ENCODE measurements at regions not wholly inside any gene's neighbourhood (a gene's known extent, or its start where the extent isn't known, plus 50 kb on each side); places are given as distances from the start of the nearest gene placed in this dataset.
"Not testable (repeated sequence)": the region's sequence is repeated elsewhere in the genome, so short reads cannot be mapped to it uniquely, and the experiment has no call there.

DNA sequence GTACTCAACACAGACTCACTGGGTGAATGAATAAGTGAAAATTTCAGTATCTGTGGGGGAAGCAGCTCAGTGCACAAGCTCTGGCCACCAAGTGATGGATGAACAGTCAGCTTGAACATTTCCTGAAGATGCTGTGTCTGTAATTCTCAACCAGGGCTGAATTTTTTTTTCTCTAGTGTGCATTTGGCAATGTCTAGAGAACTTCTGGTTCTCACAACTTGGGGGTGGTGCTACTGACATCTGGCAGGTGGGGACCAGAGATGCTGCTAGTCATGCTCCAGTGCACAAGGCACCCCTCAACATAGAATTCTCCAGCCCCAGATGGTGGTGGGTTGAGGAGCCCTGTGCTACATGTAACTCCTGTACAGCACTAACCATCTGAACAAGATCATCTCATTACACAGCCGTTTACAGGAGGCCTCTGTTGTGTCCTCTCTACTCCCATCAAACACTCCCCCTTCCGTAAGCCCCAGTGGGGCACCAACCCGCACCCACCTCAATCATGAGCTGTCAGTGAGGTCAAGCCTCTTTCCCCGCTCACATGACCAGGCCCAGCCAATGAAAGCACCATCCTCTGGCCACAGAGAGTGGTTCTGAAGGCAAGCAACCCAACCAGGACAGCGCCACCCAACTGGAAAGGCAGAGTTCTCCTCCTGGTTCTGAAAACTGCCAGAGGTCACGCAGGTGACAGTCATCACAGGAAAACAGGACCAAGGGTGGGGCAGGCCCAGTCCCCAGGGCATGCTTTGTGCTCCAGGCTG, 103.9 kb upstream of the PMEPA1 start:
- DNase-seq = no peak

DNA sequence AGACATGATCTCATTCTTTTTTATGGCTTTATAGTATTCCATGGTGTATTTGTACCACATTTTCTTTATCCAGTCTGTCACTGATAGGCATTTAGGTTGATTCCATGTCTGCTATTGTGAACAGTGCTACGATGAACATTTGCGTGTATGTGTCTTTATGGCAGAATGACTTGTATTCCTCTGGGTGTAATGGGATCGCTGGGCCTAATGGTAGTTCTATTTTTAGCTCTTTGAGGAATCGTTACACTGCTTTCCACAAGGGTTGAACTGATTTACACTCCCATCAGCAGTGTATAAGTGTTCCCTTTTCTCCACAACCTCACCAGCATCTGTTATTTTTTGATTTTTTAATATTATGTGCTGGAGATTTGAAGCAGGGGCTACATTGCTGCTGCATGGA, 102.8 kb upstream of the PMEPA1 start:
- DNase-seq = not testable (repeated sequence)

DNA sequence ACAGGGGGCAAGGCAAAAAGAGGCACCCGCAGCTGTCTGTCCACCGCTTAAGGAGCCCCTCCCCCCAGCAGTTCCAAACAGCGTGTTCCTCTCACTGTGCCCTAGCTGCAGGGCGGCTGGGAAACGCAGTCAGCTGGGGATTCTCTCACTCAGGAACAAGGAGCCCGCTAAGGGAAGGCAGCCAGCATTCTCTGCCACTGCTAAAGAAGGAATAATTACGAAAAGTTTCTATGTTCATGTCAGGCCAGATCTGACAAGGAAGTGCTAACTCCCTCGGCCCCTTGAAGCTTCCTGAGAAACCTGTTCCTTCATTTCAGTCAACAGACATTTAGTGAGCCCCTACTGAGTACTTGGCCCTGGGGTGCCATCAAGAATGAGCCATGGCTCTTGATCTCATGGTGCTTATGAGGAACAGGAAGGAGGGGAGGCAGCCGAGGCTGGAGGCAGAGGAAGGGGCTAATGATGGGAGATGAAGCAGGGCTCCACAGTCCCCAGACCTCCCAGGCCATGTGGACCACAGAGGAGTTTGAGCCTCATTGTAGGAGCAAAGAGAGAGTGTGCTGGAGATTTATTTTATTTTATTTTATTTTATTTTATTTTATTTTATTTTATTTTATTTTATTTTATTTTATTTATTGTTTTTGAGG, 101.7 kb upstream of the PMEPA1 start:
- DNase-seq = no peak

DNA sequence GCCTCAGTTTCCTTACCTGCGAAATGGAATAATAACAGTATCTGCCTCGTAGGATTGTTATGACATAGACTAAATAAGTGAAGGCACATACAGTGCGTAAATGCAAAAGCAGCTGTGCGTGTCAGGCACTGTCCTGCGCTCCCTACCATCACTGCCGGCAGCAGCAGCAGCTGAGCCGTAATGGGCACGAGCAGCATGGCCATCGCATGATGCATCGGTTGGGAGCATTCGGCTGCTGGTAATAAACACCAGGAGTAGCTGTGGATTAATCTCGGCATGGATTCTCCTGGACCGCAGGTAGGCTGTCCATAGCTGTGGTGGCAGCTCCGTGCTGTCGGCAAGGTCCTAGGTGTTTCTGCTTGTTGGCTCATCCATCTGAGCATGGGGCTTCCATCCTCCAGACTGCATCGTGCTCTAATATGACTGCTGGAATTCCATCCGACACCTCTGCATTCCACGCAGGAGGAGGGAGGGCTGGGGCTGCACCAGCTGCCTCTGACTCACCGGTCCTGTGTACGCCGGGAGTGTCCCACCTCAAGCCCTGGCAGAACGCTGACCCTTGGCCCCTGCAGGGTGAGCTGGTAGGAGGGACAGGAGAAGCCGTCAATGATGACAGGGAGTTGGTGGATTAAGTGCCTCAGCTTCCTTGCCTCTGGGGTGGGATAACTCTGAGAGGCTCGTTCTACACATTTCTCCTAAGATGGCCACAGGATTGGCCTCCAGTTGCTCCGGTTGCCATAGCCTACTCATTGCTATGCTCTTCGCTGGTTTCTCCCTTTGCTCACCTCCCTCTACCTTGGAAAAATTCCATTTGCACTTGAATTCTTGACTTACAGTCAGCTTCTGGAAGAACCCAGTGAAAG, 100.9 kb upstream of the PMEPA1 start:
- no peak for DNase-seq

DNA sequence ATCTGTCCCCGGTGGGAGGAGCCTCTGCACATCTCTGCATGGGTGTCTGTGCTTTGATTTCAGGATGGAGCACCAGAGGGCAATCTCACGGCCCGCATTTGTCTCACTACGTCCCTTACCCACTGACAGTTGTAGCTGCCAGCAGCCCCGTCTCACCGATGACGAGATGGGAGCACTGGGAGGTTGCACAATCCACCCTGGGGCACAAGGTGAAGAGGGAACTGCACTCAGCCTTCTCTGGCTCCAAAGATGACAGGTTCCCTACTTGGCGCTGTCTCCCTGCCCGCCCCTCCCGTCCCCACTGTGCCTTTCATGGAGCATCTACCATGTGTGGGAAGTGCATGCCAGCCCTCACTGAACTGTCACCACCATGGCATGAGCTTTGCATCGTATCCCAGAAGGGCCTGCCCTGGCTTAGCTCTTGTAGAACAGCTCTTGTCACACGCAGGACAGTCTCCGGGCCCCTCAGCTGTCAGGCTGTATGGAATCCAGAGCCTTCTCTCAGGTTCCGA, 99.9 kb upstream of the PMEPA1 start:
- DNase-seq = no peak

DNA sequence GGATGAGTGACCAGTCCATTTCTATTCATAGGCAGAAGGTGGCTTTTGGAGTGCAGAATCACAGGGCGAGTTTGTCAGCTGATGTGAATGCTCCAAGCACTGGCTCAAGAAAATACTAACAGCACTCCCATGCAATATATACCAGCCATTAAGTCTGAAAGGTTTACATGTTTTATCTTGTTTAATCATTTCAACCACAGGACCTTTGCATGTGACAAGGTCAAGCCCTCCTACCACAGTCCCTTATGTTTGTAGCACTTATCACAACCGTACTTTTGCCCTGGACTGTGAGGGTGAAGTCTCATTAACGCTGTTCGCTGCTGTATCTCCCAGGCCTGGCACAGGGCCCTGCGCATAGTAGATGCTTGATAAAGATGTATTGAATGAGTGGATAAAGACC, 99.3 kb upstream of the PMEPA1 start:
- no peak for DNase-seq

DNA sequence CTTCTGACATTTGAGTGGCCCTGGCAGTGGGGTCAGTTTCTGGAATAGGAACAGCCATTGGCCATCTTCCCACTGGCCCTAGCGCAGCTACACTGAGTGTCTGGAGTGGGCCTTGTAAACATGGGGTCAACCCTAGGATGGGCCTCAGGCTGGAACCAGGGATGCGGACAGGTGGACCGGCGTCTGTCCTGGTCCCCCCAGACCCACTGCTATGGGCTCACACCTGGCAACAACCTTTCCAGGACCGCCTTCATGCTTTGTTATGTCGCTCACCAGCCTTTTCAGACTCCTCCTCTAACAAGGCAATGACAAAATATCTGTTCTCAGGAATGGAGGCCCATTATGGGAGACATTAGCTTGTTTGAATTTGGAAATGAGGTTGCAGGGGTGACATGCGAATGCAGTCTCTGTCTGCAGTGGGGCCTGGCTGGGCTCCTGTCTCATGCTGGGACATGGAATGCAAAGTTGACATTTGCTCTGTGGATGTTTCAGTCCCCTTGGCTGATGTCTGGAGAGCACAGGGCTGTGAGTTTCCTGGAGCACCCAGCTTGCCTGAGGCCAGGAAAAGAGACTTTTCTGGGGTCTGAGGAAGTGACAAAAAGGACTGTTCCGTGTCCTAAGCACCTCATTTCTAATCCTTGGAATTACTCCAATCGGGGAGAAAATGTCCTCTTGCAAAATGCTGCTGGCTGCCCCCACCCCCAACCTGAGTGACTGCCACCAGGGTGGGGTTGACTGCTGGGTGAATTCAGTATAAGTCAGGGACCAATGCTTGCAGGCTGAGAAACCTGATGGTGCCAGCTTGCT, 98.7 kb upstream of the PMEPA1 start:
- DNase-seq = no peak

DNA sequence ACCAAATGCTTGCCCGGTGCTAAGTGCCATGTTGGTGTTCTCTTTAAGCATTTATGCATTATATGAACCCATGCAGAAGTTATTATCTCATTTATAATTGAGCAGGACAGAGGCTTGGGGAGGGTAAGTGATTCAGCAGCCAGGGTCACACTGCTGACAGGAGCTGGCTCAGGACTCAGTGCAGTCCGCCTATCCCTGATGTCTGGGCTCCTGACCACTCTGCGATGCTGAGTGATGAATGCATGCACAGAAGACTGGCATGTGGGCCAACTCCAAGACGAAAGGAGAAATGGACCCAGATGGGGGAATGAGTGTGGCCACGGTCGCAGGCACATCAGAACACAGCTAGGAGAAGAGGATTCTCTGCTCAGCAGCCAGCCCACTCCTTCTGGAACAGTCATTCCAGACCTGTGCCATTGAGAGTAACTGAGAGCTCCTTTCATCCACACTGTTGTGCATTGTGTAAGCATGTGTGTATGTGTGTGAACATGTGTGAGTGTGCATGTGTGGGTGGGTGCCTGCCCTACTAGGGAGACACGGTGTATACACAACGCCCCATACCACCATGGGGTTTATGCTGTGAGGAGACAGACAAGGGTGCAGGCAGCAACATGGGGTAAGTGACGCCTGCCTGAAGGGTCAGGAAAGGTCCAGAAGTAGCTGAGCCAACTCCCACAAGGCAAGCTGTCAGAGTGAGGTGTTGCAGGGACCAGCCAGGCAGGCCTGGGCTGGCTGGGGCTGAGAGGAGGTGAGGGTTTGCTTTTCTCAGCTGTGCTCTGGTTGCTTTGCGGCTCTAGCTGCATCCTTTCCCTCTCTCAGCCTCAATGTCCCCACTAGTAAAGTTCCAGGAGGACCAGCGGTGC, 97.8 kb upstream of the PMEPA1 start:
- DNase-seq = no peak

DNA sequence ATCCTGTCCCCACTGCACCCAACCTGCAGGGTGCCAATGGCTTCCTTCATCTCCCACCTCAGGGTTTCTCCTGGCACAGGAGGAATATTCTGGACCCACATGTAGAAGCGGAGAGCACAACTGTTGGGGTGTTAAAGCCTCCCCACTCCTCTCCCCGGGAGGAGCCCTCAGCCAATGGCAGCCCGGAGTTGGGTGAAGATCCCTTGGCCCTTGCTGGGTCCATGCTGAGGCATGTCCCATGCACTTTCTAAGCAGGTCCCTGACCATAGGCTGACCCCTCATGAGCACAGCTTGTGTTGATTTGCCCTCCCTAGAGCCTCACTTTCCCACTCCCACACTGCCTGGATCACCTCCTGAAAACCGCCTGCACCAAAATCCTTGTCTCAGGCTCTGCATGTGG, 97.2 kb upstream of the PMEPA1 start:
- DNase-seq = no peak

DNA sequence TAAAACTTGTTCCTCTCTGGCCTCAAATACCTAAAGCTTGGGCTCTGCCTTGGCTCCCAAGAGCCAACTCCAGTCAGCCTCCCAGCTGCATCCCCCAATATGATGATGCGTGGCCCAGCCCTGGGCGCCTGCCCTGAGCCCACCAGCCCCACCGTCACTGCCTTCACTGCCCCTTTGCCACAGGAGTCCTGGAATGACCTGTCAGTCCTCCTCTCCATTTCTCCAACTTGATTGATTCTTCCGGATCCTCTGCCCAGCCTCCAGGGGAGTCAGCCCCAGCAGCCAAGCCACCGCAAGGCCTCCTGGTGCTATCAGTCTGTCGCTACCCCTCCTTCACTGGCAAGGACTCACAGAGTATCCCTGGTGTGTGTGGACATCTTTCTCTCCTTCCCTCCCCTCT, 96.7 kb upstream of the PMEPA1 start:
- no peak for DNase-seq

DNA sequence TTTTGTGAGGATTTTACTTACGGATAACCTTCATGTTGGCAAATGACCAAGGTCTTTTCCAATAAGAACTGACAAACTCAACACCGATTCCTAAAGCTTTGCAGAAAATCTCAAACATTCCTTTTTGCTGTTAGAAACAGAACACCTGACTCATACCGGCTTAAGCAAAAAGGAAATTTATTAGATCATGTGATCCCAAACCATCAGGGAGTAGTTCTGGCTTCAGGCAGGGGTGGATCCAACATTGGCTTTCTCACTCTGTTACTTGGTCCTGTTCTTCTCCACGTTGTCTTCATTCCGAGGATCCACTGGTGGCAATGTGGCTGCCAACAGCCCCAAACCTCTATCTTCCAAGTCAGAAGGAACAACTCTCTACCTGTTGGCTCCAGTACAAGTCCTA, 95.9 kb upstream of the PMEPA1 start:
- DNase-seq = no peak

DNA sequence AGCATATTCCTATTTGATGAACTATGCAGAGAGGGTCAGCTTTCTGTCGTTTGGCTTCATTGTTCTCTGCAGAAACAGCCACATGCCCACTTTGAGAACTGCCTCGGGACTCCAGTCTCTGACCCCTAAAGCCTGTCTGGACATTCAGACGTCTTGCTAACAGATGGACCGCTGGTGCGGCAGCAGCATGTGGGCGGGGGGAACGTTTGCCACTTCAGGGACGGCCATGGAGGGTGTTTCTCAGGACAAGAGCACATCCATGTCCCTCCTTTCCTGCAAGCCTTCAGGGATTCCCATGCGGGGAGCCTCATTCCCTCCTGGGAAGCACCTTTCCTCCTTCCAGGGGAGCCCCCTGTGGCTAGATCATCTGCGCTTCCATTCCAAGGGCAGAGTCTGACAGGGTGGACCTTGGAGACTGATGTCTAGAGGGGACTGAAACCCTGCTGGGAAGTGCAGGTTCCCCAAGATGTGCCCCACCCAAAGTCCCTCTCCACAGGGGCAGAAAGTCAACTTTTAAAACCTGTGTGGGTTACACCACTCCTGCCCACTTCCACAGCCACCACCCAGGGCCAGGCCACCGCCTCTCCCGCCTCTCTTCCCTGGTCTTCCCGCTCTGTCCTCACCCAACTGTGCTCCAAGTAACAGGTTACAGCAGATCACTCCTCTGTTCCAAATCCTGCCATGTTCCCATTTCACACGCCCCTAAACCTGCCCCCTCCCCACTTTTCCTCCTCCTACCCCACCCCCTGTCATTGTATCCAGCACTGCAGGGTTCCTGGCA, 94.8 kb upstream of the PMEPA1 start:
- DNase-seq = no peak

DNA sequence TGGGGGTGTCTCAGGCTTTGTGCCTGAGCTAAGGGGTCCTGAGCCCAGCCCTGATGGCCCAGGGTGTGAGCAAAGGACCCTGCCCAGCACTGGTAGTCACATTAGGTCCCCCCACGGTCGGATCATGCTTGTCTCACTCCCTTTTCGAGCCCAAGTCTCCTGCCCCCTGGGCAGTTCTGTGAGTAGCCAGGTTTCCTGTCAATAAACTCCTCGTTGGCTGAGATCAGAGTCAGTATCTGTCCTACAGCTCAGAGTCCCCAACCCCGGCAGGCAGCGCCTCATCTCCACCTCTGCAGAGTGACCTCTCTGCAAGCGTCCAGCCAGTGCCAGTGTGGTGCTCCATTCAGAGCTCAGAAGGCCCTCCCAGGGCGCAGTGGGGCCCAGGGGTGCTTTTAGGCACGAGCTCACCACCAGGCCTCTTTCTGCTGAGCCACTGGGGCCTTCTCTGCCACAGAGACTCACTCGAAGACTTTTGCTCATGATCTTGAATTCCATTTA, 93.7 kb upstream of the PMEPA1 start:
- no peak for DNase-seq

DNA sequence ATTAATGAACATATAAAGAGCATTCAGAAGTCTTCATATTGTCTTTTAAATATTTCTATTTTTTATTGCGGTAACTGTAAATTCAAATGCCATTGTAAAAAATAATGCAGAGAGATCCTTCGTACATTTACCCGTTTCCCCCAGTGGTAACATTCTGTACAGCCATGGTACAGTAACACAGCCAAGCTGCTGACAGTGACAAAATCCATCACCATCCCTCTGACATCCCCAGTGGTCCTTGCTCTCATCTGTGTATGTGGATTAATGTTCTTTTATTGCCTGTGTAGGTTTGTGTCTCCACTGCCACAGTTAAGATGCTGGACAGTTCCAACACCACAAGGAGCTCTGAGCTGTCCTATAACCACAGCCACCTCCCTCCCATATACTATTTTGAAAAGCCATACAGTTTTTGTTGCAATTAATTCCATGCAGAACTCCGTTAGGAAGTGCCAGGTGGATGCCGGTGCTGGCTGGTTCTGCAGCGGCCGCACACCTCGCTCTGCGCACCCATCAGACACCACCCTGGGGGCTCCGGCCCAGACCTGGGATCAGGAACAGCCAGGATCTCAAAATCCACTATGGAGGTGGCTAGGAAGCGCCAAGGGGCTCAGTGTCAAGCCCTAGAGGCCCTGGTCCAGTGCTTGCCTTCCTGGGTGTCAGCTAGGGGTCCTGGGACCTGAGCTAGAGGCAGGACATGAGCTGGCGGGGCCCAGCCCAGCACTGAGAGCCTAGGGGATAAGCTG, 93.1 kb upstream of the PMEPA1 start:
- no peak for DNase-seq

DNA sequence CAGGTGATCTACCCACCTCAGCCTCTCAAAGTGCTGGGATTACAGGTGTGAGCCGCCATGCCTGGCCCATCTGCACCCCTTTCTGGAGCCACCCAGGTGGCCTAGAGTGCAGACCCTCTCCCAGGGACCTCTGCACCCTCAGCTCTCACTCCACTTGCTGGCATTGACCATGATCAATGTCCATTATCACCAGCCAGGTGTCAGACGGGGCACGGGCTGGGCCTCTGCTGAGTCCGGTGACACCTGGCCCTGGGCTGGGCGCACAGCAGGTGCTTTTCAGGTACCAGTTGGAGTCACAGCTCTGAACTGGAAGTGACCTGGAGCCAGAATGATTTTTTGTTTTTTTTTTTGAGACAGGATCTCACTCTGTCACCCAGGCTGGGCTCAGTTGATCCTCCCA, 91.8 kb upstream of the PMEPA1 start:
- DNase-seq = no peak

DNA sequence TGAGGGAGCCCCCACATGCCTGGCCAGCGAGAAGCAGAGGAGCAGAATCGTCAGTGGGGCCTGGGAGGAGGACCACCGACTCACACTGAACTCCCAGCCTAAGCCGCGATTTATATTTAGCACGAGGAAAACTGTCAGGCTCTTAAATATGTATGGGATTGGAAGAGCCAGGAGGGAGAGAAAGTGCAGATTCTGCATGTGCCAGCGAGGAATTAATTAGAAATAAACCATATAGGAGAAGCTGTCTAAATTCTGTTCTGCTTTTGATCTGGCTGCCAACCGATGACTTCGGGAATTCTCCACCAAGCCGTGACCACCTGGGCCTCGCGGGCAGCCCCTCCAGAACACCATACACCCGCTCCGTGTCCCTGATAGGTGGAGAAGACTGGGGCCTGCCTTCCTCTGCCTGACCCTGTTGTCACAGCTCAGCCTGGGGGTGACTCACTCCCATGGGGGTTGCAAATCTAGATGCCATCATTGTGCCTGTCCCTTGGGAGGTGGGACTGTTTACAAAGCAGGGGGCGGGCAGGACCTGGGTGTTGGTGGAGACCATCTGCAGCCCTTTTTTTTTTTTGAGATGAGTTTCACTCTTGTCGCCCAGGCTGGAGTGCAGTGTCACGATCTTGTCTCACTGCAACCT, 91.1 kb upstream of the PMEPA1 start:
- no peak for DNase-seq

DNA sequence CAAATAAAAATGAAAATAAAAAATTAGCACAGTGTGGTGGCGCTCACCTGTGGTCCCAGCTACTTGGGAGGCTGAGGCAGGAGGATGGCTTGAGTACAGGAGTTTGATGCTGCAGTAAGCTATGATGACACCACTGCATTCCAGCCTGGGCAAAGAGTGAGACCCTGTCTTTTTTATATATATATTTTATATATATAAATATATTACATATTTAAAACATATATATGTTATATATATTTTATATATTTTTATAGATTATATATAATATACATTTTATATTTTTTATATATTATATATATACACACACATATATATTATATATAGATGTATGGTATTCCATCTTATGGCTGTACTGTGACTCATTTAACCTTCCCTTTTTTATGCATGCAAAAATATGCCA, 87.6 kb upstream of the PMEPA1 start:
- no peak for DNase-seq

DNA sequence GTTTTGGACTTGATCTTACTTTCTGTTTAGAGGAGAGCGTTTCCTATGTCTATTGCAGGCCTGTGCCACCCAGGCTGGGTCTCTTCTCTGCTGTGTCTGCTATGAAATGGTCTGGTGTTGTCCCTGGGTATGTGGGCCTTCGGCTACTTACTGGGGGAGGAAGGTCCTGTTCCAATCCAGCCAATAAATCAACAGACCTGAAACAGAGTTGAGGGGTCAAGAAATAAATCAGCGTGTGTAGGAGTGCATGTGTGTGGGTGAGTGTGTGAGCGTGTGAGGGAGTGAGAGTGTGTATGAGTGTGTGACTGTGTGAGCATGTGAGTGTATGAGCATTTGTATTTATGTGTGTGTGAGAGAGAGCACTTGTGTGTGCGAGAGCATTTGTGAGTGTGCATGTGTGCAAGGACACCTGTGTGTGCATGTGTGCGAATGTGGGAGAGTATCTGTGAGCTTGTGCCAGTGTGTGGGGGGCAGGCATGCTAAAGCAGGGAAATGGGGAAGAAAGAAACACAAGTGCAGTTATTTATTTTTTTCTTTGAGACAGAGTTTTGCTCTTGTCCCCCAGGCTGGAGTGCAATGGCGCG, 86.3 kb upstream of the PMEPA1 start:
- no peak for DNase-seq

DNA sequence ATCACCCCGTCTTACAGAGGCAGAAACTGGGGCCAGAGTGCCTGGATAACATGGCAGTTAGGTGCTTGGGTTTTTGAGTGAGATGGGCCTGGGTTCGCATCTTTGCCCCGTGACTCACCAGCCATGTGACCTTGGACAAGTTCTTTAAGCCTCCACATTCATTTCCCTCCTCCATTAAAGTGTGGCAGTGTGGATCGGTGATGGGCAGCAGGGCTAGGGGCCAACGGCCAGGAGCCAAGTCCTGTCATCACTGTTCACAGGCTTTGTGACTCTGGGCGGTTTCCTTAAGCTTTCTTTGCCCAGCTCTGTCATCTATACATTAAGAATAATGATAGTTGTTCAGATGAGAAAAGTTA, 85.5 kb upstream of the PMEPA1 start:
- DNase-seq = no peak
